ENCODE measurements at regions not wholly inside any gene's neighbourhood (a gene's known extent, or its start where the extent isn't known, plus 50 kb on each side); places are given as distances from the start of the nearest gene placed in this dataset.

DNA sequence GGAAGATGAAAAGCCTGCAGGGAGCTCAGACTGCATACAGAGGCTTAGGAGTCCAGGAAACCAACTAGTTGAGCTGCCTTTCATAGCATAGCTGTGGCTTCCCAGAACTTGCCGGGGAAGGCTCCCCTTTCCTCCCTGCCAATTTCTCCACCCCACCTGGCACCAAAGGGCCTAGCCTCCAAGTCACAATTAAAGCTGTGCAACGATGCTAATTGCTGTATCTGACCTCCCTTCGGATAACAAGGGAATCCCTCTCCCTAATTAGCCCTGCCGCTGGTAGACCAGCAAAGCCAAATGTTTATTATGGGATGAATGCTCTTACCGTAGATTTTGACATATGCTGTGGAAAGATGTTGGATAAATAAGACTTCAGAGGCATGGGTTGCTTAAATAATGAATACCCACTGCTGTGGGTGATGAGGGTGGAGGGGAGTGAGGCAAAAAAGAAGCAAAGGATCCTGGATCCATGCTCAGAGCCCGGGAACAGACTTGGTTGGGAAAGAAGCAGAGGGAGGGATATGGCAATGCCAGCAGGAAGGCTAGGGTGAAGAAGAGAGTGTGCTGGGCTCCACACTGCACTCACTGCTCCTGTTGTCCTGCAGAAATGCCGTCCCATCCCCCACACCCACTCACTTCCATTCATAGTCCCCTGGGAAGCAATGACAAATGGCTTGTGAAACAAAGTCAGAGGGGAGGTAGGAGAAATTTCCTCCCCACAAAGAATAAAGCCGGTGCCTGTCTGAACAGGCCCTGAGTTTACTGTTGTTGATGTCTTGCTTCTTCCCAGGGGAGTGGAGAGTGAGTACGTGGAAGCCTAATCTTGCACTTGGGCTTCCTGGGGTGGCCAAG, 608.1 kb upstream of the CADM1 start:
- Mint-ChIP-seq H3K36me3 (ENCODE audit: low read depth) (peaks cover 3% of the 10 kb centered on the region), H3K27ac (ENCODE audit: unreplicated experiment) (no peak overlapping the region), H3K27me3 (ENCODE audit: low read depth) (no peaks in the 10 kb centered on the region), H3K4me1 (peaks cover 28% of the 10 kb centered on the region), H3K4me3 (no peak overlapping the region), H3K9me3 (peaks cover 9% of the 10 kb centered on the region)
- TF ChIP-seq, protein P1, sequence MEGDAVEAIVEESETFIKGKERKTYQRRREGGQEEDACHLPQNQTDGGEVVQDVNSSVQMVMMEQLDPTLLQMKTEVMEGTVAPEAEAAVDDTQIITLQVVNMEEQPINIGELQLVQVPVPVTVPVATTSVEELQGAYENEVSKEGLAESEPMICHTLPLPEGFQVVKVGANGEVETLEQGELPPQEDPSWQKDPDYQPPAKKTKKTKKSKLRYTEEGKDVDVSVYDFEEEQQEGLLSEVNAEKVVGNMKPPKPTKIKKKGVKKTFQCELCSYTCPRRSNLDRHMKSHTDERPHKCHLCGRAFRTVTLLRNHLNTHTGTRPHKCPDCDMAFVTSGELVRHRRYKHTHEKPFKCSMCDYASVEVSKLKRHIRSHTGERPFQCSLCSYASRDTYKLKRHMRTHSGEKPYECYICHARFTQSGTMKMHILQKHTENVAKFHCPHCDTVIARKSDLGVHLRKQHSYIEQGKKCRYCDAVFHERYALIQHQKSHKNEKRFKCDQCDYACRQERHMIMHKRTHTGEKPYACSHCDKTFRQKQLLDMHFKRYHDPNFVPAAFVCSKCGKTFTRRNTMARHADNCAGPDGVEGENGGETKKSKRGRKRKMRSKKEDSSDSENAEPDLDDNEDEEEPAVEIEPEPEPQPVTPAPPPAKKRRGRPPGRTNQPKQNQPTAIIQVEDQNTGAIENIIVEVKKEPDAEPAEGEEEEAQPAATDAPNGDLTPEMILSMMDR (conservative IDR thresholded peaks at IDR 0.05), result no peak
- no peak for DNase-seq (ENCODE audit: low read depth, low spot score)

DNA sequence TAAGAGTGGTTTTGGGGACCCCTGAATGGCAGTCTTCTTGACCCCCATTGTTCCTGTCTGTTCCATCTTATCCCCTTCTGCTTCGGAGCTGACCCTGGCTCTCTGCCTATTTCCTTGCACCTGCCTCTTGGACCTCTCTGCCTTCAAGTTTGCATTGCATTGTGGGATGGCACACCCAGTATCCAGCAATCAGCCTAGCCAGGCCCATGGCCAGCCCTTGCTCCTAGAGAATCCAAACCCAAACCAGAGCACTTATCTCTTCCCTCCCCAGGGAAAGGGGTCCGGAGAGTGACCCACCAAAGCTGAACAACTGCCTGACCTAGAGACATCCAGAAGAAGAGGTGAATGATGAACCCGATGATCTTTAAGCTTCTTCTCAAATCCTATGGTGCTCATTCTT, 607.3 kb upstream of the CADM1 start:
- peaks cover 8% of the 10 kb centered on the region for H3K9me3 Mint-ChIP-seq
- no peak for DNase-seq (ENCODE audit: low read depth, low spot score)
- no peak overlapping the region for H3K4me3 Mint-ChIP-seq
- H3K36me3 Mint-ChIP-seq (ENCODE audit: low read depth), result peaks cover 3% of the 10 kb centered on the region
- peaks cover 28% of the 10 kb centered on the region for H3K4me1 Mint-ChIP-seq
- no peaks in the 10 kb centered on the region for H3K27me3 Mint-ChIP-seq (ENCODE audit: low read depth)
- peak overlapping the region; percentile 29 for H3K27ac Mint-ChIP-seq (ENCODE audit: unreplicated experiment)
- TF ChIP-seq, protein P1 (conservative IDR thresholded peaks at IDR 0.05), result no peak

DNA sequence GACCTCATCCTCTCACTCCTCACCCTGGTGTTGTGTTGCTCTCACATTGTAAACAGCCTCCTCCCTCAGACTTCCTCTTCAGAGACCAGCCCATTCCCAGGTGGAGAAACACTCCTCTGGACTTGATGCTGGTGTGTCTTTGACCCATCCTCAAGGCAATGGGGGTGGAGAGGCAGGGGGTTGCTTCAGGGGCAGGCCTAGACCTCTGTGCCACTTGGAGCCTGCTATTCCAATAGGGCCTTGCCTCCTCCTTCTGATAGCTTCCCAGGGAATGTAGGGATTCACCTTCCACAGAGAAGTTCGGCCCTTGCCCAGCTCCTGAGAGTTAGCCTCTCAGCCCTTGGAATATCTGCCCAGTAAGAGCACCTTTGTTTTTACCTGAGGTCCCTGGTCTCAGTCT, 606.6 kb upstream of the CADM1 start:
- Mint-ChIP-seq H3K4me1 (peaks cover 28% of the 10 kb centered on the region), H3K36me3 (ENCODE audit: low read depth) (peaks cover 3% of the 10 kb centered on the region), H3K27me3 (ENCODE audit: low read depth) (no peaks in the 10 kb centered on the region), H3K9me3 (peaks cover 10% of the 10 kb centered on the region), H3K4me3 (no peak overlapping the region), H3K27ac (ENCODE audit: unreplicated experiment) (no peak overlapping the region)
- TF ChIP-seq, protein P1 (conservative IDR thresholded peaks at IDR 0.05), result no peak
- DNase-seq (ENCODE audit: low read depth, low spot score), result no peak

DNA sequence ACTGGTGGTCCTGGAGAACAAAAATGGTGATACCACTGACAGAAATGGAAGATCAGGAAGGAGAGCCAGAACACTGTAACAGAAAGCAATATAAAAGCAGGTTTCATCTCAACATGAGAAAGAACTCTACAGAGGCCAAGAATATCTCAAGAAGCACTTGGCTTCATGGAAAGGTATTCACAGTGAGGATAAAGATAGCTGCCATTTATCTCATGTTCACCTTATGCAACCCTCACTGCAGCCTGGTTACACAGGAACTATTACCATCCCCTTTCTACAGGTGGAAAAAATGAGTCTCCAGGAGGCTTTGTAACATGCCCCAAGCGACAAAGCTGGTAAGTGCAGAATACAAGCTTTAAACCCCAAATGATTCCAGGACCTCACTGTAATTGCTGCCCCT, 606.1 kb upstream of the CADM1 start:
- DNase-seq (ENCODE audit: low read depth, low spot score), result no peak
- TF ChIP-seq, protein P1 (conservative IDR thresholded peaks at IDR 0.05), result no peak
- H3K27me3 Mint-ChIP-seq (ENCODE audit: low read depth), result no peaks in the 10 kb centered on the region
- no peak overlapping the region for H3K4me3 Mint-ChIP-seq
- peaks cover 3% of the 10 kb centered on the region for H3K36me3 Mint-ChIP-seq (ENCODE audit: low read depth)
- no peak overlapping the region for H3K27ac Mint-ChIP-seq (ENCODE audit: unreplicated experiment)
- H3K4me1 Mint-ChIP-seq, result peaks cover 28% of the 10 kb centered on the region
- peaks cover 11% of the 10 kb centered on the region for H3K9me3 Mint-ChIP-seq

DNA sequence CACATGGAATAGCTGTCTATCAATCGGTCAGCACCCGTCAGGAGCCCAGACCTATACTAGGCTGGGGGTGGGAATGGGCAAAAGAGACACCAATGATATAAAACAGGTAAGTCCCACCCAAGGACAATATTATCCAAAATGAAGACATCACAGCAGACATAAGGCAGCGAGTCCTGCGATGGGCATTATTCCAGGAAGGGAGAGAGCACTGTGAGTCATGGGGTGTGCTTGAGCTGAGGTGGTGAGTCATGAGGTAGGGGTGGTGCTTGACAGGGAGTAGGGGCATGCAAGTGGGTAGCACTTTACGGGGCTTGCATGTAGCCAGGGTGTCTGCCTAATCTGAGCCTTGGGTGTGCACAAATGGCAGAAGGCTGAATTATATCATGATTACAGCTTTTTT, 605.0 kb upstream of the CADM1 start:
- no peak for DNase-seq (ENCODE audit: low read depth, low spot score)
- TF ChIP-seq, protein P1 (conservative IDR thresholded peaks at IDR 0.05), result no peak
- H3K4me1 Mint-ChIP-seq, result peaks cover 23% of the 10 kb centered on the region
- H3K36me3 Mint-ChIP-seq (ENCODE audit: low read depth), result peaks cover 3% of the 10 kb centered on the region
- no peaks in the 10 kb centered on the region for H3K27me3 Mint-ChIP-seq (ENCODE audit: low read depth)
- no peak overlapping the region for H3K27ac Mint-ChIP-seq (ENCODE audit: unreplicated experiment)
- H3K4me3 Mint-ChIP-seq, result no peak overlapping the region
- peaks cover 11% of the 10 kb centered on the region for H3K9me3 Mint-ChIP-seq
